Small intestine (tissue), 7 donors: ENCODE measurements at regions not wholly inside any gene's neighbourhood (a gene's known extent, or its start where the extent isn't known, plus 50 kb on each side); places are given as distances from the start of the nearest gene placed in this dataset.

Experiments used
- DNase-seq, 2 donors: peaks; one replicate each; pipeline versions ENCODE4 v3.0.0 to v3.0.0-alpha.2; 2013
- FAIRE-seq: peaks from 2 replicates; lab custom pipeline; 2012; peaks lifted over from hg19 to GRCh38; lab: Jason Lieb, UNC
- H3K27ac ChIP-seq, 3 donors: one replicate each; pipeline ENCODE4 v1.5.1; 2013; ENCODE audit warnings: low read length in 2 of 3, mild to moderate bottlenecking in 2 of 3, control low read depth in 1 of 3, inconsistent platforms in 1 of 3, low read depth in 1 of 3, moderate library complexity in 1 of 3
- H3K27me3 ChIP-seq, 3 donors: one replicate each; pipeline ENCODE4 v1.6.1; 2013; ENCODE audit warnings: low read length in 3 of 3, inconsistent platforms in 1 of 3; ENCODE audit not compliant: control insufficient read depth in 3 of 3, insufficient read depth in 3 of 3
- H3K36me3 ChIP-seq, 3 donors: one replicate each; pipeline ENCODE4 v1.6.1; 2013; ENCODE audit warnings: low read length in 3 of 3, inconsistent platforms in 1 of 3, low read depth in 1 of 3, mild to moderate bottlenecking in 1 of 3, moderate library complexity in 1 of 3; ENCODE audit not compliant: control insufficient read depth in 3 of 3, insufficient read depth in 2 of 3
- H3K4me1 ChIP-seq, 3 donors: one replicate each; pipeline ENCODE4 v1.6.1; 2013; ENCODE audit warnings: low read length in 2 of 3, inconsistent platforms in 1 of 3, low read depth in 1 of 3, mild to moderate bottlenecking in 1 of 3, moderate library complexity in 1 of 3; ENCODE audit not compliant: control insufficient read depth in 3 of 3, insufficient read depth in 2 of 3
- H3K4me3 ChIP-seq, 3 donors: one replicate each; pipeline ENCODE4 v1.5.1; 2013; ENCODE audit warnings: low read length in 3 of 3, control low read depth in 1 of 3, inconsistent platforms in 1 of 3, low read depth in 1 of 3, mild to moderate bottlenecking in 1 of 3, moderate library complexity in 1 of 3
- H3K9me3 ChIP-seq, 2 donors: one replicate each; pipeline ENCODE4 v1.6.1; 2013; ENCODE audit warnings: low read depth in 1 of 2, low read length in 1 of 2; ENCODE audit not compliant: control insufficient read depth in 2 of 2, insufficient read depth in 1 of 2
- WGBS, 3 donors: extraction: QIAGEN DNeasy Blood & Tissue Kit; methylation state at CpG; one replicate each; pipeline ENCODE4 v1.1.7; 2013; 5-methylcytosine and 5-hydroxymethylcytosine counted together
- donor health status: healthy with polysubstance abuse.
- donor health status: control.
- donor health status: control.
- donor health status: Bipolar disorder and iron deficiency.
- donor health status: healthy.

DNA sequence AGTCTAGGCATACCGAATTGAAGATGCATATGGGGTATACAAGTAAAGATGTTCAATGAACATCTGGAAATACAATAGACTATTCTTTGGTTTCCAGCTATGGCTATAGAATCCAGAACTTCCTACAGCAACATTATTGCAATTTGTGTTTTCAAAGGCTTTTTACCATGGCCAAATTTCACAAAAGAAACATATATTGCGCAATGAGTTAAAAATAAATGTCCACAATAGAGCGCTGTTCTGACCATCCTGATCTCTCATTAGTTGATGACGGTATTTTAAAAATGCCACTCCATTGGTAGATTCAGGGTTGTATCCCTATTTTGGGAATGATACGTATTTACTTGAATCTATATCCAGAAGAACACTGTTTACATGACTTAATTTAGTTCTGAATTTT is 139.2 kb downstream of the LINC00632 start:
- Histone ChIP-seq H3K27me3 (no peaks in the 10 kb centered on the region), H3K4me3 (no peak overlapping the region), H3K36me3 (no peaks in the 10 kb centered on the region), H3K9me3 (no peaks in the 10 kb centered on the region), H3K27ac (no peak overlapping the region), H3K4me1 (no peaks in the 10 kb centered on the region)
- 88 to 97% (median 91%) methylated on average over 5 of the region's 5 CpGs for WGBS, 3 donors
- FAIRE-seq (no peak), DNase-seq (no peak)

DNA sequence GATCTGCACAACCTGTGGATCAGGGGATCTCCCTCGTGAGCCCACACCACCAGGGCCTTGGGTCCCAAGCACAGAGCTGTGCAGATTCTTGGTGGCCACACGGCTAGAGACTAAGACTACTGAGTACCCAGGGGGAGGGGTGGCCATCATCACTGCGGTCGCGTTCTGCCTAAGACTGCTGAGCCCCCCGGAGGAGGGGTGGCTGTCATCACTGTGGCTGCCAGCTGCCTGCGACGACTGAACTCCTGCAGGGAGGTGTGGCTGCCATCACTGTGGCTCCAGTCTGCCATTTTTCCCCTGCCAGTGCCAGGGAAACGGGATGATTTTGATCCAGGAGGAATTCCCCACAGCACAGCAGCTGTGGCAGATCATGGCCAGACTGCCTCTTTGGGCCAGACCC is 141.7 kb upstream of the SPANXB1 start:
- DNase-seq (no peak), FAIRE-seq (no peak)
- 80 to 87% (median 87%) methylated on average over 8 to 9 of the region's 9 CpGs for WGBS, 3 donors
- Histone ChIP-seq H3K4me1 (no peaks in the 10 kb centered on the region), H3K27ac (no peak overlapping the region), H3K36me3 (no peaks in the 10 kb centered on the region), H3K9me3 (no peaks in the 10 kb centered on the region), H3K4me3 (no peak overlapping the region), H3K27me3 (no peaks in the 10 kb centered on the region)

DNA sequence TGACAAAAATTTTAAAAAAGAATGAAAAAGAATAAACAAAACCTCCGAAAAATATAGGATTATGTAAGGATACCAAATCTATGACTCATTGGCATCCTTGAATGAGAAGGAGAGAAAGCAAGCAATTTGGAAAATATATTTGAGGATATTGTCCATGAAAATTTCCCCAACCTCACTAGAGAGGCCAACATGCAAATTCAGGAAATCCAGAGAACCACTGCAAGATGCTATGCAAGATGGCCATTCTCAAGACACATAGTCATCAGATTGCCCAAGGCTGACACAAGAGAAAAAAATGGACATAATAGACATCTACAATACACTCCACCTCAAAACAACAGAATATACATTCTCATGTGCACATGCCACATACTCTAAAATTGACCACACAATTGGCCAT is 135.9 kb upstream of the SPANXB1 start:
- Histone ChIP-seq H3K4me1 (no peaks in the 10 kb centered on the region), H3K27me3 (no peaks in the 10 kb centered on the region), H3K27ac (no peak overlapping the region), H3K4me3 (no peak overlapping the region), H3K9me3 (no peaks in the 10 kb centered on the region), H3K36me3 (no peaks in the 10 kb centered on the region)
- 67 to 70% (median 67%) methylated on average over 1 of the region's 1 CpG for WGBS, 3 donors
- DNase-seq (no peak), FAIRE-seq (no peak)

DNA sequence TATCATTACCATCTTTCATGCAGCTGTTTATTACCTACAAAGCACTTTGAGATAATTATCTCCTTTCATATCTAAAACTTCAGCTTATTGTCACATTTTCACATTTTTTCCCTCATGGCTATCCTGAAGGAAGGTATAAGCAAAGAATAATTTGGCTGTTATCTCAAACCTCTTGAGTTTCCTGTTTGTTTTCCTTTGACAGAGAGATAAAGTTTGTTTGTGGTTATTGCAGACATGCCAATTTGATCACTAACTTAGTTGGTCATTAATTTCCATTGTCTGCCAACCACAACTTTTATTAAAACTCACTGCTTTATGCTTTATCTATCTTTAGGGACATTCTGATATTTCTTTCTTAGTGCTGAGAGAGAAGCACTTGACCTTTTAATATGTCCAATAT is 89.8 kb upstream of the SPANXB1 start:
- Histone ChIP-seq H3K27ac (no peak overlapping the region), H3K4me1 (no peaks in the 10 kb centered on the region), H3K27me3 (no peaks in the 10 kb centered on the region), H3K4me3 (no peak overlapping the region), H3K9me3 (no peaks in the 10 kb centered on the region), H3K36me3 (no peaks in the 10 kb centered on the region)
- FAIRE-seq (no peak), DNase-seq (no peak)

DNA sequence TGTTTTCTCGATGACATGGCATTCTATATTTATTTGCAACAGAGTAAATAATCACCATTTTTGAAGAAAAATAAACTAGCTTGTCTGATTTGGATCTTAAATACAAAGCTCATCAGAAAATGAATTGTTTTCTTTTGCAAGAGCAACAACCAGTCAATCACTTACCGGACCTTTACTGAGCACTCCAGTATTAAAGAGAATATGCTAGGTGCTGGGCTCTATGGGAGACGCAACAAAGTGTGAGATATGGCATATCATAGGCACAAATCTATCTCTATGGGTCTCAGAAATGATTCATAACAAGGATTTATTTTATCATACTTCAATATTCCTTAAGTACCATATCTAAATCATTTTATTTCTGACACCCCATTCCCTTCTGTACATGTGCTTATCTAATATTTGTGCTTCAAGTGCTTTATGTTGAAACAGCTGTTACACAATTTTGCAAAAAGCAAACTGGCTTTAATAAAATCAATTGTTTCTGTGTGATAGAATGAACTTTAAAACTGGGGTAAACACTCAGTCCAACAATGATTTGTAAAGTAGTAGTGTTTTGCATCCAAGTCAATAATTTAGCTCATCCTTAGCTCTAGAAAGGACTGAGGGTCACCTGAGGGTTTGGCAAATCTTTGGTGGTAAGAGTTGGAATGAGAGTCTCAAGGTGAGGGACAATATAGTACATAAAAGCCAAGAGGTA is 88.4 kb upstream of the SPANXB1 start:
- Histone ChIP-seq H3K9me3 (no peaks in the 10 kb centered on the region), H3K36me3 (no peaks in the 10 kb centered on the region), H3K27me3 (no peaks in the 10 kb centered on the region), H3K4me1 (no peaks in the 10 kb centered on the region), H3K4me3 (no peak overlapping the region), H3K27ac (no peak overlapping the region)
- WGBS, 3 donors = 68 to 82% (median 71%) methylated on average over 3 of the region's 3 CpGs
- FAIRE-seq (no peak), DNase-seq (no peak)

DNA sequence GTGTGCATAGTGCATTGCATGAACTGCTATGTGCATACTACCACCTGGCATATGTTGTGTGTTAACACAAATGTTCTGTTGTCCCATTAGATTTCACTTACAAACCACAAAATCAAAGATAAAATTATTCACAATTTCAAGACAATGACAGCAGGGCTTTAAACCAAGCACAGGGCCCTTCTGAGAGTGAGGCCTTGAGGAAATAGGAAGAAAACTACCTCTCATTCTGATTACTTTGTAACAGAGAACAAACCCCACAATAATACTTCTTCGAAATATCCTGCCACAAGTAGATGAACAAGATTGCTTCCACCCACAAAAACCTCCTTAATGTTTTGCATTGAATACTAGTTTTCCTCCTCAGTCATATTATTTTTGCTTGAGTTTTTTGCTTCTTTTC is 85.5 kb upstream of the SPANXB1 start:
- Histone ChIP-seq H3K9me3 (no peaks in the 10 kb centered on the region), H3K27ac (no peak overlapping the region), H3K36me3 (no peaks in the 10 kb centered on the region), H3K4me1 (no peaks in the 10 kb centered on the region), H3K27me3 (no peaks in the 10 kb centered on the region), H3K4me3 (no peak overlapping the region)
- no peak for DNase-seq
- WGBS, 3 donors = 70 to 81% (median 81%) methylated on average over 1 of the region's 1 CpG
- FAIRE-seq = no peak

DNA sequence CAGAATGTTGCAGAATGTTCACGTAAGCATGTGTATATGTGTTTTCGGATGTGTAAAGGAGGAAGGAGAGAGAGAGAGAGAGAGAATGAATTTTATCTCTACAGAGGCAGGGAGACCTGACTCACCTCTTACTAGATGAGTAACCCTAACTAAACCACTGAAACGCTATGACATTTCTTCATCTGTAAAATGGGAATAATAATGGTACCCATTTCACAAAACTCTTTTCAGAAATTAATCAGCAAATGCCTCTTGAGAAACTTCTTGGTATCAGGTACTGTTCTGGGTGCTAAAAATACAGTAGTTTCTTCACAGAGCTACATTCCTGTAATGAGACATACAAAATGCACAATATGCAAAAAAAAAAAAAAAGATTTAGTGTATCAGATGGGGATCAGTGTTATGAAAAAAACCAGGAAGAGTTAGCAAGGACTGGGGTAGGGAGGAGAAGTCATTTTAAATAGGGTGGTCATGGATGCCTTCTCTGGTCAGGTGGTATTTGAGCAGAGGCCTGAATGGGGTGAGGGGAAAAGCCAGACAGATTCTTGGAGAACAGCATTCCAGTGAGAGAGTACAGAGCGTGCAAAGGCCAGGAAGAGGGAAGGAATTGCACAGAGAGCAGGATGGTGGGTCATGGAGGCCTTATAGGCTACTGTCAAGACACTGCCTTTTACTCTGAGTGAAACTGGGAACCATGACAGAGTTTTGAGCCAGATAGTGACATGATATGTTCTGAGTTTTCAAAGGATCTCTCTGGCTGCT is 84.9 kb upstream of the SPANXB1 start:
- DNase-seq = no peak
- Histone ChIP-seq H3K27me3 (no peaks in the 10 kb centered on the region), H3K36me3 (no peaks in the 10 kb centered on the region), H3K9me3 (no peaks in the 10 kb centered on the region), H3K4me3 (no peak overlapping the region), H3K4me1 (no peaks in the 10 kb centered on the region), H3K27ac (no peak overlapping the region)
- 68 to 81% (median 73%) methylated on average over 4 of the region's 4 CpGs for WGBS, 3 donors
- no peak for FAIRE-seq

DNA sequence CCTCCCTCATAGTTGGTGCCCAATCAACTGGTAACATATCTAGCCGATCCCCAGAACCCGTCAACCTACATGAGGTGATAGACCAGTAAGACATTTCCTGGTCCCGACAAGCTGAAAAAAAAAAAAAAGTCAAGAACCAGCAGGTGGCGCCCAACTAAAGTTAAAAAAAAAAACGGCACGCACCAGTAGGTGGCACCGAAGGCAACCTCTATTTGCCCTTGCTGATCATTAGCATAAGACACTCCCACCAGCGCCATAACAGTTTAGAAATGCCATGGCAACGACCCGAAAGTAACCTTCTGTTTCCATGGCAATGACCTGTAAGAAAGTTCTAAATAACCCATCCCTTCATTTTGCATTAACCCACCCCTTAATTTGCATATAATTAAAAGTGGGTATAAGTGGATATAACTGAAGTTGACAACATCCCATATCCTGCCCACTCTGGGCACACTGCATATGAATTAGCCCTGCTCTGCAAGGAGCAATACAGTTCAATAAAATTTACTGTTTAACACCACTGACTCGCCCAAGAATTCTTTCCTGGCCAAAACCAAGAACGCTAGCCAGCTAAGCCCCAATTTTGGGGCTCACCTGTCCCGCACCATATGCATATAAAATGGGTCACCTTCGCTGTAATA is 83.9 kb upstream of the SPANXB1 start:
- Histone ChIP-seq H3K27me3 (no peaks in the 10 kb centered on the region), H3K4me1 (no peaks in the 10 kb centered on the region), H3K36me3 (no peaks in the 10 kb centered on the region), H3K27ac (no peak overlapping the region), H3K9me3 (no peaks in the 10 kb centered on the region), H3K4me3 (no peak overlapping the region)
- DNase-seq (peak; percentile 0 to 35), FAIRE-seq (no peak)
- WGBS, 3 donors = 33 to 40% (median 37%) methylated on average over 14 of the region's 14 CpGs
